Breast epithelium (tissue), 4 donors: ENCODE measurements at regions not wholly inside any gene's neighbourhood (a gene's known extent, or its start where the extent isn't known, plus 50 kb on each side); places are given as distances from the start of the nearest gene placed in this dataset.

Source experiments
- DNase-seq, 2 donors: peaks; one replicate each; pipeline ENCODE4 v3.0.0-alpha.2; 2019; ENCODE audit warnings: low spot score in 2 of 2
- H3K27ac ChIP-seq, 2 donors: fragments of 200-600 bp; sonication (generic) in 1 of 2; one replicate each; pipeline ENCODE4 v1.5.1; 2016 to 2019; ENCODE audit warnings: mild to moderate bottlenecking in 1 of 2
- H3K27me3 ChIP-seq, 2 donors: fragments of 200-600 bp; sonication (generic) in 1 of 2; one replicate each; pipeline versions ENCODE4 v1.5.1 to v1.6.0; 2017 to 2019; ENCODE audit warnings: control low read depth in 1 of 2, mild to moderate bottlenecking in 1 of 2
- H3K36me3 ChIP-seq: fragments of 200-600 bp; one replicate; pipeline ENCODE4 v1.5.1; 2019
- H3K4me1 ChIP-seq, 2 donors: fragments of 200-600 bp; sonication (generic); one replicate each; pipeline ENCODE4 v1.5.1; 2016 to 2019; ENCODE audit warnings: control low read depth in 1 of 2
- H3K4me3 ChIP-seq, 3 donors: fragments of 200-600 bp; sonication (generic); 1 replicate in 2 of 3; 2 replicates in 1 of 3; pipeline ENCODE4 v1.5.1; 2016 to 2019; ENCODE audit warnings: mild to moderate bottlenecking in 3 of 3, moderate library complexity in 2 of 3
- H3K9me3 ChIP-seq, 2 donors: fragments of 200-600 bp; sonication (generic) in 1 of 2; one replicate each; pipeline ENCODE4 v1.5.1; 2016 to 2019; ENCODE audit warnings: control low read depth in 1 of 2
- CTCF ChIP-seq, 3 donors: fragments of 450-650 bp; IDR thresholded peaks; one replicate each; pipeline ENCODE4 v1.5.1; 2016 to 2017; ENCODE audit warnings: antibody characterized with exemption in 3 of 3, mild to moderate bottlenecking in 3 of 3, moderate library complexity in 3 of 3
- POLR2A ChIP-seq: fragments of 450-650 bp; IDR thresholded peaks from one replicate; pipeline ENCODE4 v1.6.1; 2016; ENCODE audit warnings: antibody characterized with exemption, mild to moderate bottlenecking, moderate library complexity
- POLR2AphosphoS5 ChIP-seq, 3 donors: sonication (generic); formaldehyde crosslinking; IDR thresholded peaks; one replicate each; pipeline ENCODE4 v1.6.1; 2017; ENCODE audit warnings: antibody characterized with exemption in 3 of 3
- intact Hi-C: fragments of 100-400 bp; cut with DNase I; formaldehyde crosslinking; loops from one replicate; pipeline ENCODE4 v1.15.1; 2023; ENCODE audit warnings: low total_unique reads

- DNase-seq, result no peak
- intact Hi-C loops, result no loop called here
- Histone ChIP-seq H3K9me3 (no peaks in the 10 kb centered on the region), H3K36me3 (no peaks in the 10 kb centered on the region), H3K27me3 (no peaks in the 10 kb centered on the region), H3K27ac (peak overlapping the region in 1 of 2 donors; percentile 32), H3K4me1 (no peaks in the 10 kb centered on the region), H3K4me3 (no peak overlapping the region)
- TF ChIP-seq POLR2A (no peak), POLR2AphosphoS5 (IDR thresholded peaks at IDR 0.05) (no peak), CTCF (IDR thresholded peaks at IDR 0.05) (no peak)
Observed at GRCh38 chr20:23153696-23154341, 67.7 kb upstream of the CD93 start.

DNA sequence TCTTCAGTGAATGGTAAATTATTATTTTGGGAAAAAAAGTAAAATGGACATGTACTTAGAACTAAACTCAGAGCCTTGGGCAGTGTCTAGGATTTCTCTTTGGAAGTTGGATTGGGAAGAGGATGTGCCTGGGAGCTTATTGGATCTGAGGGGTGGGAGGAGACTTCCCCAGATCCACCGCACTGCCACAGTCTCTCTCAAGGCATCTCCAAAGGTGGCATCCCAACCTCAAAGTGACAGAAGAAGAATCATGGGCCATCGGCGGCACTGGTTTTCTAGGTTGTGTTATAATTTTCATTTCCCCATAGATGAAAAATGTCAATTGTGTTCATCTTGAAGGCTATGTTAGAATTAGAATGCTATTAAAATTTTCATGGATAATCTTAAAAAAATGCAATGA is 66.8 kb upstream of the CD93 start:
- intact Hi-C loops, result no loop called here
- Histone ChIP-seq H3K4me3 (no peak overlapping the region), H3K9me3 (no peaks in the 10 kb centered on the region), H3K27ac (peak overlapping the region in 1 of 2 donors; percentile 76), H3K4me1 (no peaks in the 10 kb centered on the region), H3K27me3 (no peaks in the 10 kb centered on the region), H3K36me3 (no peaks in the 10 kb centered on the region)
- TF ChIP-seq POLR2AphosphoS5 (IDR thresholded peaks at IDR 0.05) (no peak), POLR2A (no peak), CTCF (IDR thresholded peaks at IDR 0.05) (no peak)
- no peak for DNase-seq

DNA sequence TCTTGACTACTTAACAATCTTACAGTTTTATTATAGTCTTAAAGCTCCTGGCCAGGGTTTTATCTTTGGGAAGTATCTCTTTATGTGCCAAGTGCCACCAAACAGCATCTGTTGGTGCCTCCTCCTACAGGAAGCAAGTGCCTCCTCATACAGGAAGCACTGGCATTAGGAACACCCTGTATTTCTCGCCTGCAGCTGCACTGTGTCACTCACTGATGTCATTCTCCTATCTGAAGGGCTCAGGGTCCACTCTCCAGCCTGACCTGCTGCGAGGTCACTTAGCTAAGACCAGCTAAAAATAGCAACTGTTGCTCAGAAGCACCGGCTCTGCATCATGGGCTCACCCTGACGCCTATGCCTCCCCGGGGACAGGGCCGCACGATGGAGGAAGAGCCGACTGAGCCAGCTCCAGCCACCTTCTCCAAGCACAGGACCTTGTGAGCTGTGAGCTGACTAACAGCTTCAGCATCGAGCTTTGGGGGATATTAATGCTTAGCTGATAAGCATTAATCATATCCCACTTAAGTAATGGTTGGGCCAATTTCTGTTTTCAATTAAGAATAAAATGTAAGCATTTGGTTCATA is 66.3 kb upstream of the CD93 start:
- no peaks in the 10 kb centered on the region for H3K4me1 ChIP-seq
- H3K27me3 ChIP-seq, result no peaks in the 10 kb centered on the region
- no peak overlapping the region for H3K4me3 ChIP-seq
- no peaks in the 10 kb centered on the region for H3K36me3 ChIP-seq
- TF ChIP-seq POLR2A, result no peak
- peak in 2 of 3 donors; percentile 37 to 85 for TF ChIP-seq POLR2AphosphoS5 (IDR thresholded peaks at IDR 0.05)
- no peak for TF ChIP-seq CTCF (IDR thresholded peaks at IDR 0.05)
- intact Hi-C loops, result no loop called here
- peak overlapping the region in 1 of 2 donors; percentile 76 for H3K27ac ChIP-seq
- no peaks in the 10 kb centered on the region for H3K9me3 ChIP-seq
- no peak for DNase-seq

DNA sequence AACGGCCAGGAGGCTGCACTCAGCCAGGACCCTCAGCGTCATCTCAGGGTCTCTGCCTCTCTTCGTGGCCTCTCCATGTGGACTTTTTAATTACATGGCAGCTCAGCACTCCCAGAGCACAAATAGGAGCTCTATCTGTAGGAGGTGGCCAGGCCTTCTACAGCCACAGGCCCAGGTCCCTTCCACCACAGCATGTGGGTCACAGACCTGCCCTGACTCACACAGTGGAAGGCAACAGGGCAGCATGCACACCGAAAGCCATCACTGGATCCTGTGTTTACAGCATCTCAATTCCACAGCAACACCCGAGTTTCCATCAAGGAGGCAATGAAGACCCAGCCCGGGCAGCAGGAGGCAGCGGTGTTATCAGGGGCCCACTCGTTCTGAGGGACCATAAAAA is 65.8 kb upstream of the CD93 start:
- no peak for DNase-seq
- H3K36me3 ChIP-seq, result no peaks in the 10 kb centered on the region
- H3K27me3 ChIP-seq, result no peaks in the 10 kb centered on the region
- no peaks in the 10 kb centered on the region for H3K9me3 ChIP-seq
- peak overlapping the region in 1 of 2 donors; percentile 76 for H3K27ac ChIP-seq
- intact Hi-C loops, result no loop called here
- H3K4me1 ChIP-seq, result no peaks in the 10 kb centered on the region
- no peak for TF ChIP-seq POLR2AphosphoS5 (IDR thresholded peaks at IDR 0.05)
- no peak for TF ChIP-seq CTCF (IDR thresholded peaks at IDR 0.05)
- no peak for TF ChIP-seq POLR2A
- H3K4me3 ChIP-seq, result no peak overlapping the region

DNA sequence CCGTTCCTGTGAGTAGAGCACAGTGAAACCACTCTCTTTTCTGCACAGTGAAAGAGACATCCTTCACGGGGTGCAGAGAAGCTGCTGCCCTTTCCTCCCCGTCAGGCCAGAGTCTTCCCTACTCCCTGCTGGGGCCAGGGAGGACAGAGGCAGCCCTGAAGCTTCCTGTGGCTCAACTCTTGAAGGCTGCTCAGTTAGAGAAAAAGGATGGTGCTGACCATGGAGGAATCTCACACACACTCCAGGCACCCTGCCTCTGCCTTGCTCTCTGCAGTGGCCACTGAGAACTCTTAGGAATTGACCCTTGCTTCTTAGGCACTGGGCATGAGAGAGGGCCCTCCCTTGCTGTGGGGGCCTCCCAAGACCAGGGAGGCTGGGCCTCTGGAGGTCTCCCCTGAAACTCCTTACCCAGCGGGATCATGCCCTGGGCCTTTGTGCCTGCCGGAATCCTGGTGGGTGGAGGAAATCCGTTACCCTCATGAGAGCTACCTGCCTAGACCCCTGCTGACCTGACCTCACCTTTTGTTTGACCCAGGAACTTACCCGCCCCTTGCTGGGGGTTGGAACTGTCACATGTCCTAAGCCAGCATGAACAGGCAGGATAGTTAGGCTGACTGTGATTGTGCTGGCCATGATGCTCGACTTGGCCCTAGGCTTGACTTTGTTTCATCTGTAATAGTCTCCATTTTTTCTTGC is 65.0 kb upstream of the CD93 start:
- intact Hi-C loops, result no loop called here
- H3K4me1 ChIP-seq, result no peaks in the 10 kb centered on the region

More for the DNA sequence above, 65.0 kb upstream of the CD93 start:
- H3K9me3 ChIP-seq, result no peaks in the 10 kb centered on the region
- no peak for DNase-seq
- no peaks in the 10 kb centered on the region for H3K27me3 ChIP-seq
- TF ChIP-seq POLR2A (no peak), CTCF (IDR thresholded peaks at IDR 0.05) (no peak), POLR2AphosphoS5 (IDR thresholded peaks at IDR 0.05) (no peak)
- no peaks in the 10 kb centered on the region for H3K36me3 ChIP-seq
- peak overlapping the region in 1 of 2 donors; percentile 76 for H3K27ac ChIP-seq
- no peak overlapping the region for H3K4me3 ChIP-seq
